Glutamatergic neuron (in vitro differentiated cells): ENCODE measurements at regions not wholly inside any gene's neighbourhood (a gene's known extent, or its start where the extent isn't known, plus 50 kb on each side); places are given as distances from the start of the nearest gene placed in this dataset.

Experiments
- DNase-seq: peaks from one replicate; pipeline ENCODE4 v3.0.0; 2022
- H3K27ac Mint-ChIP-seq: one replicate; pipeline ENCODE4 v1.8.0; 2020; ENCODE audit warnings: mild to moderate bottlenecking, mixed read lengths, inconsistent platforms; ENCODE audit not compliant: unreplicated experiment
- H3K27me3 Mint-ChIP-seq: one replicate; pipeline ENCODE4 v1.8.0; 2020; ENCODE audit warnings: mild to moderate bottlenecking, moderate library complexity, mixed read lengths, inconsistent platforms; ENCODE audit not compliant: unreplicated experiment
- H3K36me3 Mint-ChIP-seq: one replicate; pipeline ENCODE4 v1.8.0; 2020; ENCODE audit warnings: mild to moderate bottlenecking, mixed read lengths, inconsistent platforms; ENCODE audit not compliant: unreplicated experiment
- H3K4me1 Mint-ChIP-seq: one replicate; pipeline ENCODE4 v1.8.0; 2020; ENCODE audit warnings: mild to moderate bottlenecking, low read depth, mixed read lengths, inconsistent platforms; ENCODE audit not compliant: unreplicated experiment
- H3K4me3 Mint-ChIP-seq: one replicate; pipeline ENCODE4 v1.8.0; 2020; ENCODE audit warnings: mild to moderate bottlenecking, mixed read lengths, inconsistent platforms; ENCODE audit not compliant: unreplicated experiment
- H3K9me3 Mint-ChIP-seq: one replicate; pipeline ENCODE4 v1.8.0; 2020; ENCODE audit warnings: mild to moderate bottlenecking, moderate library complexity, mixed read lengths, inconsistent platforms; ENCODE audit not compliant: unreplicated experiment
- CTCF ChIP-seq: fragments of 200-600 bp; sonication (generic); IDR thresholded peaks from one replicate; pipeline ENCODE4 v1.5.0; 2021; ENCODE audit not compliant: partially characterized antibody, unreplicated experiment

- Mint-ChIP-seq H3K9me3 (no peaks in the 10 kb centered on the region), H3K4me1 (no peaks in the 10 kb centered on the region), H3K36me3 (no peaks in the 10 kb centered on the region), H3K27me3 (no peaks in the 10 kb centered on the region), H3K4me3 (no peak overlapping the region), H3K27ac (no peak overlapping the region)
- TF ChIP-seq CTCF = no peak
- DNase-seq = no peak
These were observed 309.5 kb downstream of the TMA16 start for GRCh38 chr4:163804001-163804400.

DNA sequence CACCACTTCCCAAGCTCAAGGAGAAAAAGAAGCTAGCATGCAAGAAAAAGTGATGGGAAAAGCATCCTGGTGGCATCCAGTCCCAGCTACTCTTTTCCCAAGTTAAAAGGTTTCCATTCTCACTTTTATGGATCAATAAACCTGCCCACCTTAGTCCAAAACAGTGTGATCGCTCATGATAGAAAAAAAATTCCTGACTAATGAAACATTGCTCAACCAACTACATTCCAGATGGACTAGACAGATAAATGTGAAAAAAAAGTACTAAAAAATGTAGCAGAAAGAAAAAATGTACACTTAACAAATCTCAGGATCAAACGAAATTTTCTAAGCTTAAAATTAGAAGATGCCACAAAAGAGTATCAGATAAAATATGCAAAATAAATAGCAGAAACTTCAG is 312.2 kb downstream of the TMA16 start:
- Mint-ChIP-seq H3K36me3 (no peaks in the 10 kb centered on the region), H3K4me3 (no peak overlapping the region), H3K9me3 (no peaks in the 10 kb centered on the region), H3K4me1 (no peaks in the 10 kb centered on the region), H3K27me3 (no peaks in the 10 kb centered on the region), H3K27ac (no peak overlapping the region)
- DNase-seq = no peak
- no peak for TF ChIP-seq CTCF

DNA sequence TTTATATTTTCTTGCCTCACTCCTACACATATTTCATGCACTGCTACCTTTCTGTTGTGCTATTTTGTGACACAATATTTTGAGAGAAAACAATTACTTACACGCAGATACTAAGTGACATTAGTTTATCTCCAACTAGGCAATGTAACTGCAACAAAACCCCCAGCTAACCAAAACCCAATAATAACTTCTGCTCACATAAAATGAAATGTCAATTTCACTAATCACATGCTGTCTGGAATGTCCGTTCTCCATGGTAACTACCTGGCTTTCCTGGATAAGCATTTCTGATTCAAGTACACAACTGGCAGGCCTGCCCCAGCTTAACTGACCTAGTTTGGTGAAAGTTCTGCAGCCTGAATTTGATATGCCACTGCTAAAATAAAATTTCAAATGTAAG is 313.5 kb downstream of the TMA16 start:
- Mint-ChIP-seq H3K27me3 (no peaks in the 10 kb centered on the region), H3K4me1 (no peaks in the 10 kb centered on the region), H3K4me3 (no peak overlapping the region), H3K36me3 (no peaks in the 10 kb centered on the region), H3K9me3 (no peaks in the 10 kb centered on the region), H3K27ac (no peak overlapping the region)
- no peak for TF ChIP-seq CTCF
- no peak for DNase-seq

GRCh38 chr4:163810755-163811154 is 316.3 kb downstream of the TMA16 start:
- no peaks in the 10 kb centered on the region for H3K27me3 Mint-ChIP-seq
- no peak for DNase-seq
- peaks cover 6% of the 10 kb centered on the region for H3K4me1 Mint-ChIP-seq
- H3K36me3 Mint-ChIP-seq = no peaks in the 10 kb centered on the region
- H3K27ac Mint-ChIP-seq = no peak overlapping the region
- no peak for TF ChIP-seq CTCF
- peaks cover 4% of the 10 kb centered on the region for H3K9me3 Mint-ChIP-seq
- H3K4me3 Mint-ChIP-seq = no peak overlapping the region

DNA sequence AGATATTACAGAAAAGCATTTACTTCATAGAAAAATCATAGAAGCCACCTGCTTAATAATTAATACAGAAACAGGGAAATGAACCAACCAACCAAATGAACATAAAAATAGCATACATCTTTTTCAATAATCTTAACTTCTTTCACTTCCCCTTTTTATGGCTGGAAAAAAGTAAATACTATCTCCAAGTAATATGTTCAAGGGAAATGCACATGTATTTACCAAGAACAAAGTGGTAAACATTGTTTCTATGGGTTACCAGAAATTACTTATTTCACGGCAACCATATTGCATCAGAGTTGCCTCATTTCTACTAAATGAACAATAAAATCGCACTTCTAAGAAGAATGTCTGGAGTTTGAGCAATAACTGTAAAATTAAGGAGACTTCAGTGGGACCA is 321.3 kb downstream of the TMA16 start:
- H3K27me3 Mint-ChIP-seq = no peaks in the 10 kb centered on the region
- H3K9me3 Mint-ChIP-seq = peaks cover 4% of the 10 kb centered on the region
- H3K36me3 Mint-ChIP-seq = no peaks in the 10 kb centered on the region
- H3K4me1 Mint-ChIP-seq = peaks cover 6% of the 10 kb centered on the region
- no peak overlapping the region for H3K4me3 Mint-ChIP-seq
- no peak for DNase-seq
- no peak for TF ChIP-seq CTCF
- no peak overlapping the region for H3K27ac Mint-ChIP-seq
